GM19372 (cell line): ENCODE measurements at regions not wholly inside any gene's neighbourhood (a gene's known extent, or its start where the extent isn't known, plus 50 kb on each side); places are given as distances from the start of the nearest gene placed in this dataset.

Experiments used
- ATAC-seq: cut with Tn5 transposase; IDR thresholded peaks from one replicate; pipeline ENCODE4 v1.9.1; 2021; ENCODE audit warnings: mild to moderate bottlenecking, low read depth, moderate library complexity; ENCODE audit not compliant: unreplicated experiment

DNA sequence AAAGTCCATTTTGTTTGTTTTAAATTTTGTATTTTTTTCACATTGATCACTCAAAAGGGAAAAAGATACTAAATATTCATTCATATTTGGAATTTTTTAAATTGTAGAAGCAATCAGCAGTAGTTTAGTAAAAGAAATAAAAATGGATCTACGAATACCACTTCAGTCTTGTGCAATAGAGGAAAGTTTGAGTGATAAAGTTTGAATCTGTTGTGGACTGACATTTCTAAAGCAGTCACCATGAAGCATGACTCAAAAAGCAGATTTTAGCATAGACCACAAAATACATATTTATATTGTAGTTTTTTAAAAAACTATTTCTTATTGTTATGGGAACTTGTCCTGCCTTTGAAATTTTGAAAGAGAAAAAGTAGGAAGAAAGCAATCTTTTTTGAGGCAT is 520.5 kb upstream of the ZEB2 start:
- no peak for ATAC-seq

DNA sequence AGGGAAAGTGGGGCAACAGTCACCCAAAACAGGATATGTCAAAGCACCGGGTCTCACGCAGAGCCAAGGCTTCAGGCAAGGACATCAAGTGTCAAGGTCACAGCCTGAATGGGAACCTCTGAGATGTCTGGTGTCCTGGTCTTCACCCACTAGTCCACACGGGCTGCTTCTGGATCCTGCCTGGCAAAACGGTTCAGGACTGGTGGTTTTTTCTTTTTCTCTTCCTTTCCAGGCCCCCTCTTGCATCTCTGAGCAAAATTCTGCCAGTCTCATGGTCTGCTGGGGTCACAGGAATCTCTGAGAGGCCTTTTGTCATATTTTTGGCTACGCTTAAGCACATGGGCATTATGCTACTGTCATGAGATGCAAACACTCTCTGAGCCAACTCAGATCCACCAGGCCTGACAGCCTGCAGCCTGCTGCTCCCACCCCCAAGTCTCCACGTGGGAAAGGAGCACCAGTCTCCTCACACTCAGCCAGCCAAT is 518.2 kb upstream of the ZEB2 start:
- ATAC-seq = no peak

- no peak for ATAC-seq
Measured at GRCh38 chr2:145036421-145037011, 516.6 kb upstream of the ZEB2 start.

DNA sequence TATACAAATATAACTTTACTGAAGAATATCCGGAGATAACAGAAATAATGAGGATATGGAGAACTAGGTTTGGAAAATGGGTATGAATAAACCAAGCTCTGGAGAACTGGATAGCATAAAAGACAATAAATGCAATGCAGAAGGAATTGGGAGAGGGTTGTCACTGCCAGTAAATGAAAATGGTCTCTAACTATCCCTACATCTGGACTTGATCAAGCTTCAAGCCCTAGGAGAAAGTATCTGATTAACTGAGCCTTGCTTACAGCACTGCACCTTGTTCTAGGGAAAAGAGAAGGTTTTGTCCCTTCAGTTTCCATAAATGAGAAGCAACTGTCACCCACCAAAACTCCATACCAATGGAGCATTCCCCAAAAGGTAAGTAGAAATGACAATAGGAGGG is 514.6 kb upstream of the ZEB2 start:
- no peak for ATAC-seq

DNA sequence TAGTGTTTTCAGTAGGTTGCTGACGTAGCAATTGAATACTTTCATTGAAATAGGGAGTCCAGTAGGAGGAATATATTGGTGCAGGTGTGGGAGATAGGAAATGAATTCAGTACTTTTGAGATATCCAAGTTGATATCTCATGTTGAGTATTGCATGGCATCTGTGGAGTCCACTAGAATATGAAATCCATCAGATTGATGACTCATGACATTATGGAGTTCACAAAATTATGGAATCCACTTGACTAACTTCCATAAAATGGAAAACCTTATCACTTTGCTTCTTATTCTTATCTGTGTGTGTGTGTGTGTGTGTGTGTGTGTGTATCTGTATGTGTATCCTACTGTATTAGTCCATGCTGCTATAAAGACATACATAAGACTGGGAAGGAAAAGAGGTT is 513.5 kb upstream of the ZEB2 start:
- ATAC-seq = no peak

- ATAC-seq = no peak
Measured at GRCh38 chr2:145032791-145033190, 512.9 kb upstream of the ZEB2 start.

DNA sequence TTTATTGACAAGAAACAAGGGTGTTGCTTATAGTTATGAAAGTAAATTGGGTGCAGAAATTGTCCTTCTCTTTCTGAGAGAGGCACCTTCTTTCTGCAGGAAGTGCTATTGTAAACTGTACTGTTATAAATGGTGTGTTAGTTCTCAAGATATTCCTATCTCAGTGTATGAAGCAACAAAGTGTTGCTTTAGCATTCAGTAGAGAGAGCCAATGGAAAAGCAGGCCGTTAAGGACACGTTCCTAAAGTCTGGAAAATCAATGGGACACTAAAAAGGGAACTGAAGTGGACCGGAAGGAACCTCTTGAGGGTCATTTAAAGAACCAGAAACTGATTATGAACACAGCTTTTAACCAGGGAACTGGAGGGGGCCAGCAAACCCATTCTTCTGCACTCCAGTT is 510.0 kb upstream of the ZEB2 start:
- ATAC-seq = no peak

DNA sequence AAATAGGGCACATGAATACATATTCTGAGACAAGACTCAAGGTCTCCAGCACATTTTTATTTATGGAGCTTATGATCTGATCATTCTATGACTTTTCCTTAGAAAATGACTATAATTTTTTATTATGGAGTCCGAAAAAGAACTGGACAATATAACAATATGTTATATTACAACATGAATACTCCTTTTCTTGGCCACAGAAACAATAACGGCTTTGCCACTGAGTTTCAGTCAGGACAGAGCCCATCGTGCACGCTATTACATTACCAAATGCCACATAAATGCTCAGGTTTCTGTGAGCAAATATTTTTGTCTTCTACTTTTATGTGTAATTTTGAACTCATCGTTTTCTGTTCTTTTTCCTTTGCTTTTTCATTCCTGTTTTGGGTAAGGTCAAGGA is 509.2 kb upstream of the ZEB2 start:
- ATAC-seq = no peak

DNA sequence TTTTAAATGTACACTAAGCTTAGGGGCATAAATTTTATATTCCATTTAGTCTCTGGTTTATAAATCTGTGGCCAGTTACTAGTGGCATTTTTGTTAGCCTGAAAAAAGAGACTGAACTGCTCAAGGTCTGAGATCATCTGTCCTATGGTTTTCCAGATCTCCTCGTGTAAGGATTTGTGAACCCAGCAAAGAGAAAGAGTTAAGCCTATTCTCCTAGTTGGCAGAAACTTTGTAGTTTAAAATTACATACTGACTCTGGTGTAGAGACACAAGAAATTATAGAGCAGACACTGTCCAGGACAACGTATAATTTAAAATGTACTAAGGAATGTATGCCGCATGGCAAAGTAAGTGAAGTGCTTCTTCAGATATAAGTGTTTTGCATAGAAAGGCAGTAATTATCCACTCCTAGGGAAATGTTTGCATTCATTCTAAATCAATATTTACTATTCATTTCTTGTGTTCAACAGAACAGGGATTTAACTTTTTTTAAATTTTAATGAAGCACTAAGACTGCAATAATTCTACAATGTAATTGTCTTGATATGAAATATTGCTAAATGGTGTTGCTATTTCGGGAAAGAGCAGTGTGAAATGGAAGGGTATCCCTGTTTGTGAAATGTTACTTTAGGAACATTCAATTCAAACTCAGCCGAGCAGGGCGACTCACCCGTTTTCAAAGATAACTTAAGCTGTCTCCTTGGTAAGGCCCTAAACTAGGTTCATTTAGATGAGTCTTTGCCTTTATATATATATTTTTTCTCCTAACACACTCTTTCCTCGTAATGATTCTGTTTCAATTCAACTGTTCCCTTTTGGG is 508.4 kb upstream of the ZEB2 start:
- ATAC-seq = no peak

GRCh38 chr2:145026456-145027455 is 506.8 kb upstream of the ZEB2 start:
- ATAC-seq = no peak

- no peak for ATAC-seq
Measured at GRCh38 chr2:145025382-145025781, 505.5 kb upstream of the ZEB2 start.

GRCh38 chr2:145023334-145023934 is 503.5 kb upstream of the ZEB2 start:
- no peak for ATAC-seq

- ATAC-seq = no peak
Measured at GRCh38 chr2:145022666-145023333, 502.9 kb upstream of the ZEB2 start.

DNA sequence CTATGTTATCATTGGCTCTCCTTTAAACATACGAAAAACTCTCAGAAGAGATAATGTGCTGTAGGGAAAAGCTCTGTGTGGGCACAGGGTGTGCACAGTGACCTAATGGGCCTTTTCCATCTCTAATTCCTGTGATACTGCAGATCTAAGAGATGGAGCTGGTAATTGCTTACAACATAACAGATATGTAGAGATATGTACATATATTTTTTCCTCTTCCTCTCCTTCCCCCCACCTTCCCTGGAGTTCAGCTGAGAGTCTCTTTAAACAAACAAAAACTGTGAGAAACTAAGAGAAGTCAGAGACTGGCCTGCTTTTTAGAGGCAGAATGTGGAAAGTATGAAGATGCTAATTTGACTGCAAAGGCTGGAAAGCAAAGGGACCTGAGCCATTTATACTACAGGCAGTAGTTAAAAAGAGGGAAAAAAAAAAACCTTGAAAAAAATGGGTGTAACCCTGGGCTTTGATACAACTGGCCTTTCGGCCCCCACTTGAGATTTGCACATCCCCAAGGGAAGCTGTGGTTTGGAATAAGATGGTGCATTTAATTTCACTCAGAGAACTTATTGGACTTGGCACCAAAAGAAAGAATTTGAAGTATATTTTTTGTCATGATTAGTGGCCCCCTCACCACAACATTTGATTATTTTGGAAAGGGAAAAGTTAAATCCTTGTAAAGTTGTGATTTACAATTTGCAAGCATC is 502.2 kb upstream of the ZEB2 start:
- no peak for ATAC-seq

DNA sequence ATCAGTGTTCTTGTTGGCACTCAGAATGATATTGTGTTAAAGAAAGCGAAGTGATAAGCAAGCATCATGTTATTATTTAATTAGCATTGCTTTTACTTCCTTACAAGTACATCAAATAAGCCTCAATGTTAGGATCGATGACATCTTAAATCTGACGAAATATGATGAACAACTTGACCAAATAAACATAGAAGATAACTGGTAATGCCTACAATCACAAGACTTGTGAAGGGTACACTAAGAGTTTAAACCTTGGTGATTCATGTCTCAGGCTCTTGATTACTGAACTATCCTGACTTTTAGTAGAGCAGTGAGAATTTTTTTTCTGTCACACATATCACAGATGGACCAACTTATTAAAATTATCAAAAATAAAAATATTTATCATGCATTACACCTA is 500.8 kb upstream of the ZEB2 start:
- ATAC-seq = no peak

DNA sequence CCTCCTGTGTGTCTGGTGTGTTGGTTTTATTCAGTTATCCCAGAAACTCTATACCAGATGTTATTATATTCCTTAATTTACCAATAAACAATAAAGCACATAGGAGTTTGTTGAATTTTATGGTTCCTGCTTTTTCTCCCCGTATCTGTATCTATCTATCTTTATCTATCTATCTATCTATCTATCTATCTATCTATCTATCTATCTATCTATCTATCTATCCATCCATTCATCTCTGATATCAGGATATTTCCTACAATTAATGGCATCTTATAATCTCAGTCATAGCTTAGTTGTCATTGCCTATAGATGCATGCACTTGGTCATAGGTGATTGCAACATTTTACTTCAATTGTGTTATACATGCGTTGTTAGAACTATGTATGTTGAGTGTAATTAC is 500.2 kb upstream of the ZEB2 start:
- no peak for ATAC-seq

GRCh38 chr2:145018502-145018901 is 498.6 kb upstream of the ZEB2 start:
- no peak for ATAC-seq

- no peak for ATAC-seq
Measured at GRCh38 chr2:145017149-145017548, 497.2 kb upstream of the ZEB2 start.

- ATAC-seq = no peak
Measured at GRCh38 chr2:145016711-145017110, 496.8 kb upstream of the ZEB2 start.
